GM23248 (cell line): ENCODE measurements at regions not wholly inside any gene's neighbourhood (a gene's known extent, or its start where the extent isn't known, plus 50 kb on each side); places are given as distances from the start of the nearest gene placed in this dataset.
A peak's percentile ranks its signal among the peaks of the same experiment; 100 is the strongest.

Source experiments
- DNase-seq: peaks from one replicate; pipeline ENCODE4 v3.0.0-alpha.2; 2015
- H2AFZ ChIP-seq: fragments of 200-600 bp; sonication (generic); 2 replicates; pipeline ENCODE4 v1.6.1; 2016; ENCODE audit warnings: antibody characterized with exemption
- H3F3A ChIP-seq: fragments of 200-600 bp; sonication (generic); 2 replicates; pipeline ENCODE4 v1.6.1; 2016; ENCODE audit warnings: mild to moderate bottlenecking, antibody characterized with exemption, mixed run types; ENCODE audit not compliant: insufficient read depth
- H3K27ac ChIP-seq: fragments of 200-600 bp; sonication (generic); 2 replicates; pipeline ENCODE4 v1.5.1; 2016; ENCODE audit warnings: mild to moderate bottlenecking
- H3K27me3 ChIP-seq: fragments of 200-600 bp; sonication (generic); replicated peaks from 2 replicates; pipeline ENCODE4 v1.6.1; 2016; ENCODE audit warnings: mild to moderate bottlenecking; ENCODE audit not compliant: insufficient read depth
- H3K36me3 ChIP-seq: fragments of 200-600 bp; sonication (generic); 2 replicates; pipeline ENCODE4 v1.6.1; 2016; ENCODE audit warnings: low read depth, mild to moderate bottlenecking
- H3K4me1 ChIP-seq: fragments of 200-600 bp; sonication (generic); 2 replicates; pipeline ENCODE4 v1.6.1; 2016; ENCODE audit warnings: mild to moderate bottlenecking; ENCODE audit not compliant: insufficient read depth
- H3K4me2 ChIP-seq: fragments of 200-600 bp; sonication (generic); one replicate; pipeline ENCODE4 v1.6.1; 2016; ENCODE audit warnings: mild to moderate bottlenecking; ENCODE audit not compliant: unreplicated experiment
- H3K4me3 ChIP-seq: fragments of 200-600 bp; sonication (generic); 2 replicates; pipeline ENCODE4 v1.5.1; 2016; ENCODE audit warnings: mild to moderate bottlenecking
- H3K79me2 ChIP-seq: fragments of 200-600 bp; sonication (generic); 2 replicates; pipeline ENCODE4 v1.6.1; 2016; ENCODE audit warnings: mild to moderate bottlenecking; ENCODE audit not compliant: insufficient read depth
- H3K9ac ChIP-seq: fragments of 200-600 bp; sonication (generic); 2 replicates; pipeline ENCODE4 v1.6.1; 2016; ENCODE audit warnings: mild to moderate bottlenecking
- H3K9me2 ChIP-seq: fragments of 200-600 bp; sonication (generic); 2 replicates; pipeline ENCODE4 v1.6.1; 2016; ENCODE audit warnings: mixed run types, mild to moderate bottlenecking, moderate library complexity; ENCODE audit not compliant: insufficient read depth
- H3K9me3 ChIP-seq: fragments of 200-600 bp; sonication (generic); one replicate; pipeline ENCODE4 v1.6.1; 2017; ENCODE audit warnings: low read depth
- H4K20me1 ChIP-seq: fragments of 200-600 bp; sonication (generic); 2 replicates; pipeline ENCODE4 v1.6.0; 2016; ENCODE audit not compliant: insufficient read depth
- EZH2 ChIP-seq: fragments of 200-600 bp; sonication (generic); IDR thresholded peaks from 2 replicates; pipeline ENCODE4 v1.6.1; 2018; ENCODE audit warnings: antibody characterized with exemption, mild to moderate bottlenecking; ENCODE audit not compliant: insufficient read depth, poor library complexity, severe bottlenecking
- EZH2phosphoT487 ChIP-seq: fragments of 200-600 bp; sonication (generic); IDR thresholded peaks from 2 replicates; pipeline ENCODE4 v1.6.1; 2018; ENCODE audit warnings: antibody characterized with exemption, moderate library complexity, mild to moderate bottlenecking, low read depth; ENCODE audit not compliant: insufficient read depth
- WGBS, 2 experiments: methylation state at CpG; one replicate each; pipeline ENCODE4 v1.1.6; 2015 to 2017; ENCODE audit warnings: low lambda C conversion rate in 2 of 2, low coverage in 1 of 2; ENCODE audit errors: missing lambda C conversion rate in 2 of 2; 5-methylcytosine and 5-hydroxymethylcytosine counted together
- in situ Hi-C: fragments of 300-500 bp; cut with MboI; formaldehyde crosslinking; loops from 2 replicates; pipeline ENCODE4 v1.15.0; 2020

DNA sequence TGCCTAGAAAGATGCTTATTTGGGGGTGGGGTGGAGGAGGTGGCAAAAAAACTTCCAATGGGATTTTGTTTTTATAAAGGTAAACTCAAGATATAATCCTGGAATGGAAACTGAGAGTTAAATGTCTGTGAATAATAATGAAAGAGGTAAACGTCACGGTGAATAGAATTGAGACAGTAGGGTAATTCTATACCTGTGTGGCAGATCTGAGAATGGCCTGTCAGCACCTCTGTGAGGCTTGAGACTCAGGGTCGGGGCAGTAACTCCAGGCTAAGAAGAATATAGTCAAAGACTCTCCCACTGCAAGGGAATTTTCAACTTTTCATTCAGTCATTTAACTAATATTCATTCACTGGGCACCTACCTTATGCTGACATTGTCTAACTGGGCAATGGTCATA lies 581.2 kb upstream of the ZNF608 start:
- TF ChIP-seq EZH2: no peak
- no peak for TF ChIP-seq EZH2phosphoT487
- Histone ChIP-seq H3K36me3 (no peaks in the 10 kb centered on the region), H3K27me3 (no peaks in the 10 kb centered on the region), H3K79me2 (no peaks in the 10 kb centered on the region), H3K4me3 (no peak overlapping the region), H3K9me3 (no peaks in the 10 kb centered on the region), H3F3A (peaks cover 6% of the 10 kb centered on the region; the same call in 1 of the 2 replicates), H3K27ac (no peak overlapping the region), H3K9ac (no peak overlapping the region), H3K4me1 (peaks cover 15% of the 10 kb centered on the region), H4K20me1 (no peaks in the 10 kb centered on the region), H2AFZ (no peak overlapping the region), H3K9me2 (no peaks in the 10 kb centered on the region), H3K4me2 (no peak overlapping the region)
- DNase-seq: no peak
- in situ Hi-C loops: no loop called here
- 87 to 92% methylated on average over 3 of the region's 3 CpGs for WGBS, 2 experiments

DNA sequence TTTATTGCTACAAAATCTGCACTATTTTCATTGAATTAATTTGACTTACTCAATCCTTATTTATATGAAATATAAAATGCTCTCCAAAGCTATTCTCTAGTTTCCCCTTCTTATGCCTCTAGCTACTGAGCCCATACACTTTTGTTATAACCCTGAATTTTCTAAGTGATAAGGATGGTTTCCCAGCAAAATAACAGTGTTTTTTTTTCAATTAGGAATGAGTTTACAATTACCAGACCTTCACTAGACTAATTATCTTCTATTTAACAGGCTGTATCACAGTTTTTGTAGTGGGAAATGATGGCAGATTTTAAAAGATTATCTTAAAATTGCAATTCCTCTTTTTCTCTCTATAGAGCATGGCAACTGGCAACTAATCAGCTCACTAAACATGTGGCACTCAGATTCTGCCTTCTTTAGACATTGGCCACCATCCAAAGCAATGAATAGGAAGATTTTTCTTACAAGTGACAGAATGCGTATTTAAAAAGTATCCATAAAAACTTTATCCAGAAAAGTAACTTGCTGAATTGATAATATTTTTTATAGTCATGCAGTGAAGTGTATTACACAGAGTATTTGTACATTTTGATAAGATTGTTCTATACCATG lies 585.7 kb upstream of the ZNF608 start:
- no peak overlapping the region for H3K4me2 ChIP-seq
- no peak for DNase-seq
- H3K27ac ChIP-seq: no peak overlapping the region
- no peak overlapping the region for H3K9ac ChIP-seq
- TF ChIP-seq EZH2: no peak
- no peak for TF ChIP-seq EZH2phosphoT487
- H2AFZ ChIP-seq: no peak overlapping the region
- H3K4me1 ChIP-seq: no peaks in the 10 kb centered on the region; the same call in 1 of the 2 replicates
- H3K9me3 ChIP-seq: no peaks in the 10 kb centered on the region
- H3F3A ChIP-seq: no peaks in the 10 kb centered on the region
- H4K20me1 ChIP-seq: no peaks in the 10 kb centered on the region
- no peaks in the 10 kb centered on the region for H3K27me3 ChIP-seq
- H3K36me3 ChIP-seq: no peaks in the 10 kb centered on the region
- in situ Hi-C loops: no loop called here
- WGBS, 2 experiments: 97 to 100% methylated on average over 1 of the region's 1 CpG
- H3K9me2 ChIP-seq: no peaks in the 10 kb centered on the region
- no peaks in the 10 kb centered on the region for H3K79me2 ChIP-seq
- no peak overlapping the region for H3K4me3 ChIP-seq

- no peaks in the 10 kb centered on the region for H3K79me2 ChIP-seq
- 36 to 42% methylated on average over 2 of the region's 2 CpGs for WGBS, 2 experiments
- H3K36me3 ChIP-seq: no peaks in the 10 kb centered on the region
- H3K4me2 ChIP-seq: no peak overlapping the region
- H3K9me2 ChIP-seq: no peaks in the 10 kb centered on the region
- DNase-seq: no peak
- H3K27ac ChIP-seq: no peak overlapping the region
- no peaks in the 10 kb centered on the region for H4K20me1 ChIP-seq
- no peaks in the 10 kb centered on the region for H3K9me3 ChIP-seq
- TF ChIP-seq EZH2 (no peak), EZH2phosphoT487 (no peak)
- H3K27me3 ChIP-seq: no peaks in the 10 kb centered on the region
- H3F3A ChIP-seq: no peaks in the 10 kb centered on the region
- H3K4me1 ChIP-seq: no peaks in the 10 kb centered on the region; the same call in 1 of the 2 replicates
- no peak overlapping the region for H3K4me3 ChIP-seq
- no peak overlapping the region for H2AFZ ChIP-seq
- in situ Hi-C loops: no loop called here
- H3K9ac ChIP-seq: no peak overlapping the region
These were observed 587.0 kb upstream of the ZNF608 start for GRCh38 chr5:125333416-125333815.

- peak; percentile 34 for DNase-seq
- in situ Hi-C loops: no loop called here
- no peaks in the 10 kb centered on the region for H3K79me2 ChIP-seq
- TF ChIP-seq EZH2 (no peak), EZH2phosphoT487 (no peak)
- H3K9me3 ChIP-seq: no peaks in the 10 kb centered on the region
- no peak overlapping the region for H3K27ac ChIP-seq
- no peaks in the 10 kb centered on the region for H3K36me3 ChIP-seq
- WGBS, 2 experiments: 46 to 48% methylated on average over 2 of the region's 2 CpGs
- H3K9me2 ChIP-seq: no peaks in the 10 kb centered on the region
- H3K4me1 ChIP-seq: no peaks in the 10 kb centered on the region; the same call in 1 of the 2 replicates
- no peaks in the 10 kb centered on the region for H3K27me3 ChIP-seq
- H3K9ac ChIP-seq: no peak overlapping the region
- no peak overlapping the region for H3K4me3 ChIP-seq
- H3F3A ChIP-seq: no peaks in the 10 kb centered on the region
- no peak overlapping the region for H2AFZ ChIP-seq
- H3K4me2 ChIP-seq: no peak overlapping the region
- no peaks in the 10 kb centered on the region for H4K20me1 ChIP-seq
These were observed 590.0 kb upstream of the ZNF608 start for GRCh38 chr5:125336401-125336800.
